A673 (cell line): ENCODE measurements at regions not wholly inside any gene's neighbourhood (a gene's known extent, or its start where the extent isn't known, plus 50 kb on each side); places are given as distances from the start of the nearest gene placed in this dataset.

Source experiments
- BruUV-seq: library from RNA; stranded (reverse); fragments of 400-500 nt; replicated peaks from 2 replicates; lab custom pipeline; 2021; lab: Mats Ljungman, UMichigan
- CTCF ChIA-PET: fragments of 300-600 bp; sonication (Branson Sonifier 250); formaldehyde crosslinking; loops from one replicate; lab custom pipeline; 2022; ENCODE audit warnings: antibody characterized with exemption; lab: Charles Lee
- POLR2A ChIA-PET: fragments of 300-600 bp; sonication (Branson Sonifier 250); formaldehyde crosslinking; loops from one replicate; lab custom pipeline; 2022; ENCODE audit warnings: antibody characterized with exemption; ENCODE audit not compliant: low non-redundant PET; lab: Charles Lee
- DNase-seq: peaks from one replicate; pipeline ENCODE4 v3.0.0-alpha.2; 2015; ENCODE audit warnings: low spot score
- H3K27ac ChIP-seq: fragments of 200-600 bp; sonication (generic); 2 replicates; pipeline ENCODE4 v1.5.1; 2016; ENCODE audit warnings: mixed run types, low read depth, mild to moderate bottlenecking, mixed read lengths, antibody characterized with exemption, low read length; ENCODE audit not compliant: poor library complexity, severe bottlenecking
- H3K27me3 ChIP-seq: fragments of 200-600 bp; sonication (generic); replicated peaks from 2 replicates; pipeline ENCODE4 v1.6.1; 2017; ENCODE audit warnings: mixed run types, low read depth, mild to moderate bottlenecking, mixed read lengths, antibody characterized with exemption, low read length; ENCODE audit not compliant: insufficient read depth, poor library complexity
- H3K36me3 ChIP-seq: fragments of 200-600 bp; sonication (generic); 2 replicates; pipeline ENCODE4 v1.6.1; 2016; ENCODE audit warnings: mixed run types, mild to moderate bottlenecking, mixed read lengths, antibody characterized with exemption, low read length; ENCODE audit not compliant: insufficient read depth, poor library complexity, severe bottlenecking
- H3K4me1 ChIP-seq: fragments of 200-600 bp; sonication (generic); 2 replicates; pipeline ENCODE4 v1.6.1; 2017; ENCODE audit warnings: mixed run types, mild to moderate bottlenecking, mixed read lengths, antibody characterized with exemption, low read length; ENCODE audit not compliant: insufficient read depth, poor library complexity, severe bottlenecking
- H3K4me3 ChIP-seq: fragments of 200-600 bp; sonication (generic); 2 replicates; pipeline ENCODE4 v1.5.1; 2016; ENCODE audit warnings: low read depth, mixed run types, mild to moderate bottlenecking, mixed read lengths, low read length; ENCODE audit not compliant: poor library complexity, severe bottlenecking
- H3K9me3 ChIP-seq: fragments of 200-600 bp; sonication (generic); 2 replicates; pipeline ENCODE4 v1.6.1; 2016; ENCODE audit warnings: mixed run types, low read depth, mild to moderate bottlenecking, mixed read lengths, antibody characterized with exemption, low read length; ENCODE audit not compliant: poor library complexity, severe bottlenecking
- EZH2 ChIP-seq: fragments of 200-600 bp; sonication (generic); IDR thresholded peaks from 2 replicates; pipeline ENCODE4 v1.6.1; 2017; ENCODE audit warnings: borderline replicate concordance, low read depth, mild to moderate bottlenecking, mixed read lengths, antibody characterized with exemption, low read length; ENCODE audit not compliant: poor library complexity, severe bottlenecking
- intact Hi-C: fragments of 100-400 bp; cut with micrococcal nuclease; formaldehyde crosslinking; loops from one replicate; pipeline ENCODE4 v1.10.0; 2022; ENCODE audit not compliant: unreplicated experiment
- TF ChIP-seq, protein P1 (sequence below): fragments of 300-800, 200-600 bp; sonication (generic); conservative IDR thresholded peaks from 2 replicates; pipeline ENCODE4 v1.5.1; 2017; ENCODE audit warnings: low read depth, mild to moderate bottlenecking, antibody characterized with exemption, low read length, moderate library complexity, mixed read lengths

DNA sequence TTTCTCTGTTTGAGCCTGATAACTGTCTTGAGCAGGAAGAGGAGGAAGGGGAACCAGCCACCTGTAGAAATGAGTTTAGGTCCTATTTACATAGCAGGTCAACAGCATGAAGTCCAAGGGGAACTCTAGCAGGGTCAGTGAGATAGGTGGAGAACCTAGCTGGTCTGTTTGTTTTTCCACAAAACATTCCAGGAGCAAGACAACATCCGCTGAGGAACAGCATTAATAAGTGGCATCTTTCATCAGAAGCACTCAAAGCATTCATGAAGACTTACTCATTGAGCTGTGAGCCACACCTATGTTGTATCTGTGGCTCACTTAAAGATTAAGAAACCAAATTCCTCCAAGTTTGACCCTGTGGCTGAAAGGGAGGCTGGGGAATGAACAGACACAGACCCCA lies 115.9 kb downstream of the ACTBL2 start:
- CTCF ChIA-PET, result no interaction called here
- BruUV-seq, result no TSS peak

DNA sequence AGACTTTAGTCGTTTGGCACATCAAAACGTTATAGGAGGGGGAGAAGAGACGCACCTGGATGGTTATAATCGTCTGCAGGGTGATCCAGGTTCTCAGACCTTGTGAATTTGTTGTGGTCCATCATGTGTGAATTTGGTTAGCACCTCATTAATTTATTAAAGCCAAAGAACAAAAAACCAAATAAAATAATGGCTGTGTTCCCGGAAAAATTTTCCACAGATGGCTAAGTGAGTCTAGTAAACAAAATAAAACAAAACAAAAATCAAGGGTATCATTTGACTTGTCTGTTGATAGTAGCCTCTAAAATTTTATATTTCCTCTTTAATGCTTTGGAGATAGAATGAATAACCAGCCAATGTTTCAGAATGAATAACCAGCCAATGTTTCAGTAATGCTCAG lies 119.7 kb downstream of the ACTBL2 start:
- H3K4me3 ChIP-seq, result no peak overlapping the region
- BruUV-seq, result no TSS peak
- no peaks in the 10 kb centered on the region for H3K36me3 ChIP-seq
- intact Hi-C loops, result no loop called here
- no peak overlapping the region for H3K27ac ChIP-seq
- ChIA-PET CTCF (no interaction called here), POLR2A (no interaction called here)
- DNase-seq, result no peak
- no peaks in the 10 kb centered on the region for H3K4me1 ChIP-seq
- no peaks in the 10 kb centered on the region for H3K9me3 ChIP-seq
- H3K27me3 ChIP-seq, result no peaks in the 10 kb centered on the region
- no peak for TF ChIP-seq EZH2
- TF ChIP-seq, protein P1, sequence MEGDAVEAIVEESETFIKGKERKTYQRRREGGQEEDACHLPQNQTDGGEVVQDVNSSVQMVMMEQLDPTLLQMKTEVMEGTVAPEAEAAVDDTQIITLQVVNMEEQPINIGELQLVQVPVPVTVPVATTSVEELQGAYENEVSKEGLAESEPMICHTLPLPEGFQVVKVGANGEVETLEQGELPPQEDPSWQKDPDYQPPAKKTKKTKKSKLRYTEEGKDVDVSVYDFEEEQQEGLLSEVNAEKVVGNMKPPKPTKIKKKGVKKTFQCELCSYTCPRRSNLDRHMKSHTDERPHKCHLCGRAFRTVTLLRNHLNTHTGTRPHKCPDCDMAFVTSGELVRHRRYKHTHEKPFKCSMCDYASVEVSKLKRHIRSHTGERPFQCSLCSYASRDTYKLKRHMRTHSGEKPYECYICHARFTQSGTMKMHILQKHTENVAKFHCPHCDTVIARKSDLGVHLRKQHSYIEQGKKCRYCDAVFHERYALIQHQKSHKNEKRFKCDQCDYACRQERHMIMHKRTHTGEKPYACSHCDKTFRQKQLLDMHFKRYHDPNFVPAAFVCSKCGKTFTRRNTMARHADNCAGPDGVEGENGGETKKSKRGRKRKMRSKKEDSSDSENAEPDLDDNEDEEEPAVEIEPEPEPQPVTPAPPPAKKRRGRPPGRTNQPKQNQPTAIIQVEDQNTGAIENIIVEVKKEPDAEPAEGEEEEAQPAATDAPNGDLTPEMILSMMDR, result no peak

More for the DNA sequence above, 115.9 kb downstream of the ACTBL2 start:
- intact Hi-C loops, result no loop called here
- no peaks in the 10 kb centered on the region for H3K36me3 ChIP-seq
- no peak for TF ChIP-seq EZH2
- TF ChIP-seq, protein P1, result no peak
- no peak overlapping the region for H3K4me3 ChIP-seq
- POLR2A ChIA-PET, result no interaction called here
- H3K4me1 ChIP-seq, result no peaks in the 10 kb centered on the region
- no peak overlapping the region for H3K27ac ChIP-seq
- no peaks in the 10 kb centered on the region for H3K27me3 ChIP-seq
- DNase-seq, result no peak
- no peaks in the 10 kb centered on the region for H3K9me3 ChIP-seq

DNA sequence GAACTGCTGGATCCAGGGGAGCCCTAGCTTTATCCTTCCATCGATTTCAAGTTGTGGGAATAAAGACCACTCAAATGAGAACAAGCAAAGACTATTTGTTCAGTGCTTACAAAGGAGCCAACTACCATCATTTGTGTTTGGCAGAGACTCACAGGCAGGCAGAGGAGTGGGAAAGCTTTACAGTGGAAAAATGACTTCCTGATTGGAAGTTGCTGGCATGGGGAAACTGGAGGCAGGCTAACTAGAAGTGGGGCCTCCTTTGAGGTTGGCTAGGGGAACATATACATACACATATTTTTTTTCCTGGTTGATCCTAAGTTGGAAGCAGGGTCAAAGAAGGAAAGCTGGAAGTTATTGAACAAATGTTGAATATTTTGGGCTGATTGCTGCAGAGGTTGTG lies 121.7 kb downstream of the ACTBL2 start:
- DNase-seq, result no peak
- no TSS peak for BruUV-seq

More for the DNA sequence above, 121.7 kb downstream of the ACTBL2 start:
- no peak overlapping the region for H3K4me3 ChIP-seq
- H3K9me3 ChIP-seq, result no peaks in the 10 kb centered on the region
- POLR2A ChIA-PET, result no interaction called here
- CTCF ChIA-PET, result no interaction called here
- H3K4me1 ChIP-seq, result no peaks in the 10 kb centered on the region
- TF ChIP-seq, protein P1, result no peak
- no peak for TF ChIP-seq EZH2
- H3K27me3 ChIP-seq, result no peaks in the 10 kb centered on the region
- no peaks in the 10 kb centered on the region for H3K36me3 ChIP-seq
- no peak overlapping the region for H3K27ac ChIP-seq
- intact Hi-C loops, result no loop called here
